ENCODE measurements at regions not wholly inside any gene's neighbourhood (a gene's known extent, or its start where the extent isn't known, plus 50 kb on each side); places are given as distances from the start of the nearest gene placed in this dataset.

- TF ChIP-seq CTCF (conservative IDR thresholded peaks at IDR 0.05) (no peak), ZFX (IDR thresholded peaks at IDR 0.05) (no peak)
Measured at GRCh38 chr9:82593501-82593900, 469.4 kb downstream of the RASEF start.
